ENCODE measurements at regions not wholly inside any gene's neighbourhood (a gene's known extent, or its start where the extent isn't known, plus 50 kb on each side); places are given as distances from the start of the nearest gene placed in this dataset.

- H3K36me3 Mint-ChIP-seq (ENCODE audit: low read depth): no peaks in the 10 kb centered on the region
- no peak overlapping the region for H3K27ac Mint-ChIP-seq
- DNase-seq (no peak), ATAC-seq (no peak)
- H3K4me3 Mint-ChIP-seq: no peak overlapping the region
- peaks cover 6% of the 10 kb centered on the region for H3K27me3 Mint-ChIP-seq
- H3K4me1 Mint-ChIP-seq (ENCODE audit: low read depth): peaks cover 5% of the 10 kb centered on the region
- ChIA-PET POLR2A (no interaction called here), CTCF (no interaction called here)
- intact Hi-C loops (cut with micrococcal nuclease): no loop called here
- no peaks in the 10 kb centered on the region for H3K9me3 Mint-ChIP-seq
- TF ChIP-seq CTCF (IDR thresholded peaks at IDR 0.05): no peak
Measured at GRCh38 chr6:90938122-90938521, 351.2 kb upstream of the MAP3K7 start.

- Mint-ChIP-seq H3K9me3 (no peaks in the 10 kb centered on the region), H3K27ac (no peak overlapping the region), H3K27me3 (peaks cover 14% of the 10 kb centered on the region), H3K4me1 (ENCODE audit: low read depth) (peaks cover 5% of the 10 kb centered on the region), H3K4me3 (no peak overlapping the region), H3K36me3 (ENCODE audit: low read depth) (no peaks in the 10 kb centered on the region)
- DNase-seq (no peak), ATAC-seq (no peak)
- intact Hi-C loops (cut with micrococcal nuclease): no loop called here
- no peak for TF ChIP-seq CTCF (IDR thresholded peaks at IDR 0.05)
- CTCF ChIA-PET: interaction anchor here (1.2 kb wide), 1 partner anchor 11 kb away, joined by 4 read pairs; no protein-coding TSS in a partner anchor
- POLR2A ChIA-PET: no interaction called here
Measured at GRCh38 chr6:90936286-90936685, 349.4 kb upstream of the MAP3K7 start.

- no peaks in the 10 kb centered on the region for H3K4me1 Mint-ChIP-seq (ENCODE audit: low read depth)
- DNase-seq (no peak), ATAC-seq (no peak)
- peaks cover 15% of the 10 kb centered on the region for H3K27me3 Mint-ChIP-seq
- CTCF ChIA-PET: no interaction called here
- H3K36me3 Mint-ChIP-seq (ENCODE audit: low read depth): no peaks in the 10 kb centered on the region
- no peaks in the 10 kb centered on the region for H3K9me3 Mint-ChIP-seq
- TF ChIP-seq CTCF (IDR thresholded peaks at IDR 0.05): no peak
- H3K27ac Mint-ChIP-seq: no peak overlapping the region
- no peak overlapping the region for H3K4me3 Mint-ChIP-seq
- POLR2A ChIA-PET: no interaction called here
- intact Hi-C loops (cut with micrococcal nuclease): no loop called here
Measured at GRCh38 chr6:90934966-90935365, 348.1 kb upstream of the MAP3K7 start.

- Mint-ChIP-seq H3K36me3 (ENCODE audit: low read depth) (no peaks in the 10 kb centered on the region), H3K4me3 (no peak overlapping the region), H3K27me3 (peaks cover 15% of the 10 kb centered on the region), H3K4me1 (ENCODE audit: low read depth) (no peaks in the 10 kb centered on the region), H3K27ac (no peak overlapping the region), H3K9me3 (no peaks in the 10 kb centered on the region)
- ChIA-PET CTCF (no interaction called here), POLR2A (no interaction called here)
- no peak for ATAC-seq
- no peak for DNase-seq
- intact Hi-C loops (cut with micrococcal nuclease): no loop called here
- no peak for TF ChIP-seq CTCF (IDR thresholded peaks at IDR 0.05)
Measured at GRCh38 chr6:90934081-90934480, 347.2 kb upstream of the MAP3K7 start.

GRCh38 chr6:90932351-90932750, 345.5 kb upstream of the MAP3K7 start:
- Mint-ChIP-seq H3K27ac (no peak overlapping the region), H3K9me3 (no peaks in the 10 kb centered on the region), H3K4me1 (ENCODE audit: low read depth) (no peaks in the 10 kb centered on the region), H3K27me3 (peaks cover 15% of the 10 kb centered on the region), H3K4me3 (no peak overlapping the region), H3K36me3 (ENCODE audit: low read depth) (no peaks in the 10 kb centered on the region)
- DNase-seq (no peak), ATAC-seq (no peak)
- ChIA-PET CTCF (interaction anchor here (0.9 to 1.7 kb wide), 2 partner anchors 8 to 149 kb away, joined by 3 to 6 read pairs; no protein-coding TSS in a partner anchor), POLR2A (no interaction called here)
- no peak for TF ChIP-seq CTCF (IDR thresholded peaks at IDR 0.05)
- intact Hi-C loops (cut with micrococcal nuclease): no loop called here

All from activated CD8-positive, alpha-beta T cell treated with anti-CD3 and anti-CD28 coated beads for 36 hours (primary cell).